Medulla oblongata (tissue), 1 donor: ENCODE measurements at regions not wholly inside any gene's neighbourhood (a gene's known extent, or its start where the extent isn't known, plus 50 kb on each side); places are given as distances from the start of the nearest gene placed in this dataset.

Experiments
- DNase-seq: peaks from one replicate; pipeline ENCODE4 v3.0.0-alpha.2; 2015; ENCODE audit errors: extremely low spot score

DNA sequence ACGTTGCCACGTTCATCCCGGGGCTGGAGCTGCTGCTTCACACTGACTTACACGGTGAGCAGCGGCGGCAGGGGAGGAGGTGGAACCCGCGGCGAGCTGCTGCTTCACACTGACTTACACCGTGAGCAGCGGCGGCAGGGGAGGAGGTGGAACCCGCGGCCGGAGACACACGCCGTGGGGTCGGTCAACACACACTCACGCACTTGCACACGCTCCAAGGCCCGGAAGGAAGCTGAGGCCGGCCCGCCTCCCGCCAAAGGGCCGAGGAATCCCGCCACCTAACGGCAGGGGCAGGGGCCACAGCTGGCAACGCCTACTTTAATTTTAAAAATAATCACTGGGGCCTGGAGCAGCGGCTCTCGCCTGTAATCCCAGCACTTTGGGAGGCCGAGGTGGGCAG lies 94.4 kb upstream of the FOXC1 start:
- no peak for DNase-seq

DNA sequence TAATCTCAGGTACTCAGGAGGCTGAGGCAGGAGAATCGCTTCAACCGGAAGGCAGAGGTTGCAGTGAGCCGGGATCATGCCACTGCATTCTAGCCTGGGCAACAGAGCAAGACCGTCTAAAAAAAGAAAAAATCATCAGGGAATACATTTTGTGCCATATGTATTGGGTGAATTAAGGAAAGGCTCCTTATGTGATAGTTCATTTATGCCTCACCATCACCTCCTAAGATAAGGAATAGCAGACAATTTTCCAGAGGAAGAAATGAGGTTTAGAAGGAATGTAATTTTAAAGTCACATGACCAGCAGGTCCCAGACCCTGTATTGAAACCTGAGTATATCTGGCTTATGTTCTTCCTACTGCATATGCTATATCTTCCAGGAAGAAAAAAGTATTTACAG lies 93.9 kb upstream of the FOXC1 start:
- no peak for DNase-seq

DNA sequence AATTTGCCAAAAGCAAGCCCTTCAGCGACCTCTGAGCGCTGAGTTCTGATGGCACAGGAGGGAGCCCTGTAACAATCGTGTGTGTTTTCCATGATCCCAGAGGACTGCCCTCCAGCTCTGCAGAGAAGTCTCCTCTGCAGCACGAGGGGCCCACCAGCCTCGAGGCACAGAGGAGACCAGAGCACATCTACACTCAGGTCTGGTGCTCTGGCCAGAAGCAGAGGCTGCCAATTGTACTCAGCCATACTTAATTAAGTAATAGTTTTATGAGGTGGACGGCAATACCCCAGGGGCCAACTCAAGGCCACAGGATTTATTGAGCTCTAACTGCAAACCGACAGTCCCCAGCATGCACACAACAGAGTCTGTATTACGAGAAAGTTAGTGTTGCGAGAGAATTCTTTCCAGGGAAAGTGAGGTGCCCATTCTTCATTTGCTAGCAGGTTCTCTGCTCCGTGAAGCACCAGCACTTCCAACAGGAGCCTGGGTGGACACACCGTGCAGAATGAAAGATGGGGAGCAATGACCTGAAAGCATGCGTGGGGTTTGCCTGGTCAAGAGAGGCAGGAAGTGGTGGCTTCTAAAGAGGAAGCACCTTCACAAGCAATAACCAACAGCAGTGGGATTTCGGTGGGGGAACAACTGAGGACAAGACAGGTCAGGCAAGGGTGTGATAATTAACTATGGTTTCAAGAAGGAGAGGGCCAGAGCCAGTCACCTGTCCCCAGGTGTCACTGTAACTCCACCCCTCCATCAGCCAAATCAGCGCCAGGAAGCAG lies 92.8 kb upstream of the FOXC1 start:
- no peak for DNase-seq

DNA sequence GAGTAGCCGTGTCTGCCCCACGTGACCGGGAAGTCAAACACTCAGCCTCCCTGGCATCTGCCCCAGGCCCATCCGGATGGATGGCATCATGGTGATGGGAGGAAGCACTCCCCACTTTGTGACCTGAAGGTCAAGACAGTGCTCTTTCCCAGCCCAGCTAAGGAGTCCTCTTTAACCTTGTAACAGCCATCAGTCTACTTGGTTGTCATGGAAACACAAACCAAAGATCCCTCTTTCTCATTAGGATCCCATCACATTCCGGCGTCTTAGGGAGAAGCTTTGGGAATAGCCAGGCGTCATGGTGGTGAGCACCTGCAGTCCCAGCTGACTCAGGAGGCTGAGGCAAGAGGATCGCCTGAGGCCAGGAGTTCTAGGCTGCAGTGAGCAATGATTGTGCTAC lies 90.9 kb upstream of the FOXC1 start:
- DNase-seq = no peak

DNA sequence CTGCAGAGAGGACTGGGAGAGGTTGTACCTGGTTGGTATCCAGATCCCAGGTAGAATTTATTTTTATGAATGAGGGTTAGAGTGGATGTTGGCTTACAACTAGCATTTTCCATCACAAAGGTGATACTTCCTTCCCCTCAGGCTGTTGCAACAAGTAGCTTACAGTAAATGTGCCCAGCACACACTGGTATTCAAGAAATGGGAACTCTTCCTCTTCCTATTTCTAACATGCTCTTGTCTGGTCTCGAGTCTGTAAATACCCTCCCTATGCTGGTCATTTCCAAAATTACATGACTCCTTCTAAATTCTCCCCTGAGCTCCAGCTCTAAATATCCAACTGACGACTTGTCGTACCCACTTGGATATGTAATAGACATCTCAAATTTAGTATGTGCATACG lies 90.1 kb upstream of the FOXC1 start:
- no peak for DNase-seq

DNA sequence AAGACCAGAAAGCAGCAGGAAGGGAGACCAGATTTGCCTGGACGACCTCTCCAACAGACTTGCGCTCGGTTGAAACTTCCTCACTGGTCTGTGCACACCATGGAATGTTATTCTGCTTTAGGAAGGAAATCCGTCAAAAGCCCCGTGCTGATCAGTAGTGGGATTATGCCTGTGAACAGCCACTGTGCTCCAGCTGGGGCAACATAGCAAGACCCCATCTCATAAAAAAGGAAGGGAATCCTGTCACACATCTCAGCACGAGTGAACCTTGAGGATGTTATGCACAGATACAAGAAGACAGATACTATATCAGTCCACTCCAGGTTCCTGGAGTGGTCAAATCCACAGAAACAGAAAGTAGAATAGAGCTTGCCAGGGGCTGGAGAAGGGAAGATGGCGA lies 86.9 kb upstream of the FOXC1 start:
- DNase-seq = no peak

DNA sequence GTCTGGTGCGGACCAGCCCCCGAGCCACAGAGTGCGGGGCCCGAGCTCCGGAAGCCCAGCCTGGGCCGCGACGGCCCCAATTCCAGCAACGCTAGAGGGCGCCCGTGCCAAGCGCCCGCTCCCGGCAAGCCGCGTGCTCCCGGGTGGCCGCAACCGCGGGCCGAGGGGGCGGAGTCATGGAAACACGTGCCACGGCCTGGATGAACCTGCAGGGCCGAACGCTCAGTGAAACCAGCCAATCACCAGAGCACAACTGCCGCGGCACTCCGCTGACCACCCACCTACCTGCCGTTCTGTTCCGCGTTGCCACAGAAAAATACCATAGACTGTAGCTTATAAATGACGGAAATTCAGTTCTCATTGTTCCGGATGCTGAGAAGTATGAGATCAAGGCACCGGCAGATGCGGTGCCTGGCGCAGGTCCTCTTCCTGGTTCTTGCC lies 85.7 kb upstream of the FOXC1 start:
- peak; percentile 49 for DNase-seq

DNA sequence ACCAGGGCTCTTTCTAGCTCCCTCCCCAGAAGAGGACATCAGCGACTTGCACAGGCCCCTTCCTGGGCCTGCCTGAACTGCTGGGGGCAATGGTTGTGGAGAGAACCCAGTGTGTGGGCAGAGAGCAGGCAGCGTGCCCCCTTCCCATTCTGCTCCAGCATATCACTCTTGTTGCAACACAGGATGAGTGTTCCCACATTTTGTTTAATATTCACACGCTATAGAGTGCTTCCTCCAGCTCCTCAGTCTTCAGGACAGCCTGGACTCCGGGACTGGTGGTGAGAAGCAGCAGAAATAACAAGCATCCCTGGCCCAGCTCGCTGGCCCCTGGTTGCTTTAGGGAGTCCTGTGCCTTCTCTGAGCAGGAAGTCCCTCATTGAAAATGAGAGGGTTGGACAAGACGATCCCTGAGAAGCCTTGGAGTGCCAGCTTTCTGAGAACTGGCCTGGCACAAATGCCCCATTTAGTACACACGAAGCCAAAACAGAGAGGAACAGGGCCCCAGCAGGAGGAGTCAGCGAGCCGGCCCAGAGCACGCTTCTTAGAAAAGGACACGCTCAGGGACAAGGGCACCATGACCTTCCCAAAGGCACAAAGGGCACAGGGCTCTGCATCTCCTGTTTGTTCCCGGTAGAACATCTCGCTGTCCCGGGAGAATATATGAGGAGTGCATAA lies 84.2 kb upstream of the FOXC1 start:
- DNase-seq = peak; percentile 53

DNA sequence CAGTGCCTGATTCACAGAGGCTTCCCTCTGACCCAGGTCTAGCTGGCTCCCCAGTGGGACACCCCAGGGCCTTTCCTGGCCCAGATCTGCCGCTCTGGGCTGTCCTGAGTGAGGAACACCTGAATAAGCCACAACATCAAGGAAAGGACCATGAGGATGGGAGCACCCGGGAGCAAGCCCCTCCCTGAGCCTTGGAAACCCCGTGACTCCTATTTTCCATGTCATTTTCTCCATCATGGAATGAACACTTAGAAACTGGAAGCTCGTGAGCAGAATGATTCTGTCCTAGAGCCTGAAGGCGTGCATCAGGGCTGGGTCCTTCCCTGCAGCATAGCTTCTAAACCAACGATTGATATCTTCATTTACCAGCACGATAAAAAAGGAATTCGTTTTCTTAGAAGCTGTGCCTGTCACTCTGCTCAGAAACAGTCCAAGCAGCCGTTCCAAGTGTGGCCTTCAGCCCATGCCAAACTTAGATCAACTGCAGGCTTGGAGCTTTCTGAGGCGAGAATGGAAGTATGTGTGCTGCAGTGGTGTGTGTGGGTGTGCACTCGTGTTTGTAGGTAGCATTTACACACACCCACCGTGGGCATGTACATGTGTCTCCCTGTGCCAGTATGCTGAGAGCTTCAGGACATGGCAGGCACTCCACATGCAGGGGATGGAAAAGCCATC lies 83.2 kb upstream of the FOXC1 start:
- DNase-seq = peak; percentile 54

DNA sequence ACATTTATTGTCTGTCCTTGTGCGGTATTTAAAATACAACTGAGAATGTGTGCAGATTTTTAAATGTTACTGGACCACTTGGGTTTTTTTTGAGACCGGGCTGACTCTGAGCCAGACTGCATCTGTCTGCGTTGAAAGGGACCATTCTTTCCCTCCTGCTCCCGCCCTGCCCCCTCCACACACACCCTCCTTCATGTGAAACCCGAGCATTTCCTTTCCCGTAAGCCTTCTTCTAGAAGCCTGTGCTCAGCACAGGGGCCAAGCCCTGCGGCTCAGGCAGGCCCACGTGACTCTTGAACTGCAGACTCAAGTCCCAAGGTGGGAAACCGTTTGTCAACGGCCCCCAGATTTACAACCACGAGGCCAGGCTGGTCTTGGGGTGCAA lies 82.7 kb upstream of the FOXC1 start:
- DNase-seq = peak; percentile 84

DNA sequence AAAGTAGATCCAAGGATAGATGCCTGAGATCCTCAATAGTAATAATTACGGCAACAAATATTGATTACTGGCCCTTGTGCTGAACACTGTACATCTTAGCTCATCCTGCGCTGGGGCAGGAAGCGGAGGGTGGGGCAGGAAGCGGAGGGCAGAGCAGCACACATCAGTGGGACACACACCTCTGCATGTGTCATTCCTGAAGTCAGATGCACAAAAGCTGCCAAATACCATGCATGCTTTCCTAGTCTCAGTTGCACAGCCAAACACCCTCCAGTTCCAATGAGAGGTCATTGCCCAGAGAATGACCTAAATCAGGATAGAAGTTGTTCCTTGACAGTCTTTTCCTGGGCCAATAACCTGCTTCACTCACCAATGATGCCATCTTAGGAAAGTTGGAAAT lies 74.4 kb upstream of the FOXC1 start:
- no peak for DNase-seq

DNA sequence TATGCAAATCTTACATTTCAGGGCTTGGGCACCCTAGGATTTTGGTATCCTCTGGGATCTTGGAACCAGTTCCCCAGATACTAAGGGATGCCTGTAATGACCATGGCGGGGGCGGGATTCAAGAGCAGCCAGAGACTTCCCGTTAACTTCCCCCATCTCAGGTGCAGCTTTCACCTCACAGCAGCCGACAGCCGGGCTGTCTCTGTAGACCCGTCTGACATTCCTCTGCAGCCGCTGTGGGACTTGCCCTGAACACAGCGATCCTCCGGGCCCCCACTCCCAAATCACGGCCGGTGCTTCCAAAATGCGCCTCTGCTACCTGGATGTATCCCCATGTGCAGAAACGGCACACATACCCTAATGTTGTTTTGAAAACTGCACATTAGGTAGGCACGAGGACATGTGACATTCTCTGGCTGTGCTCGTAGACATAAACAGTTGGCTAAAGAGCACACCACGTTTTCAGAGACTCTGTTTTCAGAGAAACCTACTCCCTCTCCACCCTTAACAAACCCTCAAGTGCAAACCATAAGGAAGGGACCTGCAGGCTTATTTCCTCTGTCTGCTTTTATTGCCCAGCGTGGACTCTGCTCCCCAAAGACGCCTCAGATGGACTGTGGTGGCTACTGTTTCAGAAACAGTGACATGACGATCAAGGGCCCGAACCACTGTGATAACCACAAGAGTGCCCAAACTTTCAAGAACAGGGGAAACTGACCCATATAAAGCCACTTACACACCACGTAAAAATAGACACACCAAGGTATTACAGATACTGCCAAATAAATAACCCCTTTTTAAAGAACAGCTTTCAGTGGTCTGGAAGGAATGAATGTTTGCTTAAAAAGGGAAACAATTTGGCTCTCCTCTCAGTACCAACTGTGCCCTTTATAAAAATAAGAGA lies 72.9 kb upstream of the FOXC1 start:
- DNase-seq = no peak

DNA sequence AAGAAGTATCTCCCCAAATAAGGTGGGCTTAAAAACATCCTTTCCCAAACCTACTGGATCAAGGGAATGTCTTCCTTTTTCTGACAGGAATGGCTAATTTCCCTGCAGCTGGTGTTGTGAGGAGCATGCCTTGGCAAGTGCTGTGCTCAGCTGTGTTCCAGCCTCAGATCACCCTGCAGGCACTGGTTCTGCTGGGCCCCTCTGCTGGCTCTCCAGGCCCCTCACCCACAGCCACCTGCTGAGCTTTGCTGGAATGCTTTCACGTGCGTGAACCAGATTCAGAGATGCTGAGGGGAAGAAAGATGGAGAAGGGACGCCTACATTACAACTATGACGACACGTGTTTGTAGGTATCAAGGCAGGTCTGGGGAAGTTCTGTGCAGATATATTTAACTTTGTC lies 71.3 kb upstream of the FOXC1 start:
- DNase-seq = no peak

DNA sequence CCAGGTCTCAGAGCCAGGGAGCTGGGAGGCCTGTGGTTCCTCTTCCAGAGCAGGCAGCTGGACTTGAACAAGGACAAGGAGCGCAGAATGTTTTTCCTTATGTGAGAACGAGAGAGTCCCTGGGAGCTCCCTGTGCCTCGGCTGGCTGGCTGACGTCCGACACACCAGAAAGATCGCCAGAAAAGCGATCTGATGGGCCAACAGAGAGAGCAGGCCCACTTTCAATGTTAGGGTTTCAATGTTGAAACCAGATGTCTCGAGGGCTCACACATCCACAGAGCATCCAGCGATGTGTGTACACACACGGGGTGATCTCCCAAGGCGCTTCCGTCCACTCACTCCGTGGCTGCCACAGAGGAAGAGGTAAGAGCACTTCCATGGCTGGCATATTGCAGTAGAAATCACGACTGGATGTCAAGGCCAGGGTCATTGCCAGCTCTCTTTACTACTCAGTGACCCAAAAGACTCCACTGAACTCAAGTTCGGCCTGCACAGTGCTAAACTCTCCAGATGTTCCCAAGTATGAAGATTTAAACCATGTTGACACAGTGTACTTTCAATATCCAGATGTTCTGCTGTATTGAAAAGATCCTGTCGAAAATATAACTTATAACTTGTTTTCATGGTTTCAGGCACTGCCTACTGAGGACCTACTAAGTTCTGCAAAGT lies 70.8 kb upstream of the FOXC1 start:
- DNase-seq = no peak

DNA sequence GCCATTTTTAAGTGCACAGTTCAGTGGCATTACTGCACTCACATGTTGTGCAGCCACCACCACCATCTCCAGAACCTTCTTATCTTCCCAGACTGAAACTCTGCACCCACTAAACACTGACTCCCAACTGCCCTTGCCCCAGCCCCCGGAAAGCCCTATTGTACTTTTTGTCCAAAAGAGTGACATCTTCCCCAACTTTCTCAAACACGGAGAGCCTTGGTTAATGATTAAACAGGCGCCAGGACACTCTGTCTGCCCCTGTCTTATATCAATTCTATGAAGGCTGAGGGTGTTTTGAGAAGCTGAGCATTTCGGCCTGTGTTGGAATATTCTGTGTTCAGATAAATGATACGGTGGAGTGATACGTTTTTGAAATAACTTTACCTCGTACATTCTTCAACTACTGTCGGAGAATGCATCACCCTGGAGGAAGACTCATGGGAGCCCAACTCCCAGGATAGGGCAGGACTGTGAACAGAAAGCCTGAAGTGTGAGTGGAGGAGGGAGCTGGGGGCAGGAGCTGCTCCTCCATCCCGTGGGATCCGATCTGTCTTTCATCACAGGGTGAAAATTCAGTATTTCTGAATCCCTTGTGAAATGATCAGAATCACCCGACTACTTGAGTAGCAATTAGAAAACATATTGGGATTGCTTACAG lies 68.7 kb upstream of the FOXC1 start:
- no peak for DNase-seq

DNA sequence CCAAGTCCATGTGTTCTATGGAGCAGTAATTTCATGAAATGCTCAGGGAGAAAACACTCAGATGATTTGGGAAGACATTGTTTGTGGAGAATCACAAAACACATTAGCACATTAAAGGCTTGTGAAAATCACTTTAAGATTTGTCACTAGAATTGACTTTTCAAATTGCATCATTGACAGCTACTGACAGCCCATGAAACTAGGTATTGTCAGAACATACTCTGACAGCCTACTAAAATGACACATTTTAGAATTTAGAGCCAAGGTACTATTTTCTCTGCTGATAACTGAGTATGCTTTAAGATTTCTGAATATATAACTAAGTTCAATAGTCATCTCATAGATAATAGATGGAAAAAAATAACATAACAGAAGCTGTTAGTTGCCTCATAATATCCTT lies 67.4 kb upstream of the FOXC1 start:
- DNase-seq = no peak

DNA sequence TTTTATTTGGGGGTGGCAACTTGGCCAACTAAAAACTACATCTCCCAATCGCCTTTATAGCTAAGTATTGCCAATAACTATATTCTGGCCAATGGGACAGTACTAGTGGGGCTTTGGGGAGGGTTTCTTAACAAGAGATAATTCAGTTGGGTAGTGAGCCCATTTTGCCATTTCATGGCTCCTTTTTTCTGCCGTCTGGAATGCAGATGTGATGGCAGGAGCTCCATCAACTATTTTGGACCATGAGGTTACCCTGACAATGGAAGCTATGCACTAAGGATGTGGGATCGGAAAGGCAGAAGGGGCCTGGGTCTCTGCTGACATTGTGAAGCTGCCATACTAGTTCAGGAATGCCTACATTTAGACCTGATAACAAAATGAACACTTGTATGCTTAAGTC lies 67.0 kb upstream of the FOXC1 start:
- no peak for DNase-seq

DNA sequence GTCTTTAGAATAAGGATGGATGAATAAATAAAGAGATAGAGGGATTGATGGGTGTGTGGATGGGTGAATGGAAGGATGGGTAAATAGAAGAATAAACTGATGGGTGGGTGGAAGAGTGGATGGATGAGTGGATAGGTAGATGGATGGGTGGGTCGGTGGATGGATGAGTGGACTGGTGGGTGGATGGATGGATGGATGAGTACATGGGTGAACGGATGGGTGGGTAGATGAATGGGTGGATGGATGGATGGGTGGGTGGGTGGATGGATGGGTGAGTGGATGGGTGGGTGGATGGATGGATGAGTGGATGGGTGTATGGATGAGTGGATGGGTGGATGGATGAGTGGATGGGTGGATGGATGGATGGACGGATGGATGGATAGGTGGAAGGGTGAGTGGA lies 65.7 kb upstream of the FOXC1 start:
- no peak for DNase-seq

DNA sequence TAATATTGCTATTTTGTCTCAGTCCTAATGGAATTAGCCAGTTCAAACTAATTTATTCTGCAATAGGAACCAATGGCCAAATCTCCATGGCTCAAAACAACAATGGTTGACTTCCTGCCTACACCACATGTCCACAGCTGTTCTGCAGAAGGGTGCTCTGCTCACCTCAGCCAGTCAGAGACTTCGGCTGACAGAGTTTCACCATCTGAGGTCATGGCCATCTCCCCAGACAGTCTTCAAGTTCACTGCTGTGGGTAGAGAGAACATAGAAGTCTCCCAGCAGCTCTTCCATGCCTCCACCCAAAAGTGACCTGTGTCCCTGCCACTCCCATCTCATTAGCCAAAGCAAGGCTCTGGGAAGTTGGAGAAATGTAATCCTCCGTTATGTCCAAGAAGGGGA lies 65.1 kb upstream of the FOXC1 start:
- no peak for DNase-seq

DNA sequence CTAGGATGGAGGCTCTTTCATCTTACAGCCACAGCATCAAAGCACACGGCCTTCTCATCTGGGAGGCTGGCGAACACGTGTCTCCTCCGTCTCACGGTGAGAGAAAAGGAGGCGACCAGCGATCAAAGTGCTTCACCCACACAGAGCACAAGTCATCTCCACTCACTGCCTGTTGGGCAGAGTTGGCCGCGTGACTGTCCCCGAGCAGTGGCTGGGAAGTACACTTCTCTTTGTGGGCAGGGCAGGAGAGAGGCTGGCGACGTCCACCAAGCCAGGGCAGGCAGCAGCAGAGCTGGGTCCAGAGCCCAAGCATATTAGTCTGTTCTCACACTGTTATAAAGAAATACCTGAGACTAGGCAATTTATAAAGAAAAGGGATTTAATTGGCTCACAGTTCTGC lies 64.1 kb upstream of the FOXC1 start:
- no peak for DNase-seq

DNA sequence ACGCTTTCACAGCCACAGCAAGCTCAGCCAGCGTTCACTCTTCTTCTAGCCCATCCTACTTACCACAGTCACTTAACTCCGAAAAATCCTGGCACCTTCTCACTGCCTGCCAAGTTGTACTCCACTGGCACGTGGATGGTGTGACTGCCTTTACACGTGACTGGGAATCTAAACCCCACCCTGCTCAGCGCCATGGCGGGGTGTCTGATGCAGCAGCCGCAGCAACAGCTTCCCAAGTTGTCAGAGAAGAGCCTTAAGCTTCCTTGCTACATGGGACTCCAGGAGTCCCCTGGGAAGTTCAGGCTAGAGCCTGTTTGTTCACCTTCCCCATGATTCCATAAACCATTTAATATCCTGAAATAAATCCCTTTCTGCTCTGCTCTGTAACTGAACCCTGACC lies 61.9 kb upstream of the FOXC1 start:
- DNase-seq = no peak
